PFSK-1 (cell line): ENCODE measurements at regions not wholly inside any gene's neighbourhood (a gene's known extent, or its start where the extent isn't known, plus 50 kb on each side); places are given as distances from the start of the nearest gene placed in this dataset.

Experiments used
- FOXP2 ChIP-seq: optimal IDR thresholded peaks from 2 replicates; pipeline ENCODE3; 2011; ENCODE audit warnings: borderline replicate concordance, control low read depth, inconsistent platforms; ENCODE audit not compliant: insufficient read depth; ENCODE audit errors: extremely low read length, extremely low read depth
- POLR2AphosphoS5 ChIP-seq: IDR thresholded peaks from 2 replicates; pipeline ENCODE4 v1.6.1; 2012; ENCODE audit warnings: low read depth, mild to moderate bottlenecking, control low read depth, low read length, moderate library complexity
- TAF1 ChIP-seq: IDR thresholded peaks from 2 replicates; pipeline ENCODE4 v1.6.1; 2012; ENCODE audit warnings: low read length, control low read depth, borderline replicate concordance; ENCODE audit not compliant: insufficient read depth
- TF ChIP-seq, protein P1 (sequence below), 2 experiments: IDR thresholded peaks; 2 replicates each; pipeline versions ENCODE4 v1.6.1 to v1.8.0; 2011 to 2012; ENCODE audit warnings: low read depth in 2 of 2, low read length in 2 of 2, control low read depth in 1 of 2, inconsistent platforms in 1 of 2, mild to moderate bottlenecking in 1 of 2, moderate library complexity in 1 of 2; ENCODE audit not compliant: insufficient read depth in 1 of 2

DNA sequence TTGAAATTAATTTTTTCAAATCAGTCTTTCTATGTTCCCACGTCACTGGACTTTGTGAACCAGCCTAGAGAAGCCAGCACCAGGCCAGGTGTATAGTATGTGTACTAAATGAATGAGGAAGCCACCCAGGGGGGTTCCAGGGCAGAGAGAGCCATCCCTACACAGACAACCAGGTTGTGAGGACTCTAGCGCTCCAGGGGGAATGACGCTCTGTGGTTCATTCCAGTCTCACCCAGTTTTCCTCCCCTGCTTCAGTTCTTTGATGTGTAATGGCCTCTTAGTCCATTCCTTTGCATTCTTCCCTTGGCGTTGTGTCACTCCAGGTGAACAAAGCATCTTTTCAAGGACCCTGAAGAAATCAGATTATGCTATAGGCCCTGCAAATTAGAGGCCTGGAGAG, 330.6 kb downstream of the NSG2 start:
- TF ChIP-seq, protein P1, sequence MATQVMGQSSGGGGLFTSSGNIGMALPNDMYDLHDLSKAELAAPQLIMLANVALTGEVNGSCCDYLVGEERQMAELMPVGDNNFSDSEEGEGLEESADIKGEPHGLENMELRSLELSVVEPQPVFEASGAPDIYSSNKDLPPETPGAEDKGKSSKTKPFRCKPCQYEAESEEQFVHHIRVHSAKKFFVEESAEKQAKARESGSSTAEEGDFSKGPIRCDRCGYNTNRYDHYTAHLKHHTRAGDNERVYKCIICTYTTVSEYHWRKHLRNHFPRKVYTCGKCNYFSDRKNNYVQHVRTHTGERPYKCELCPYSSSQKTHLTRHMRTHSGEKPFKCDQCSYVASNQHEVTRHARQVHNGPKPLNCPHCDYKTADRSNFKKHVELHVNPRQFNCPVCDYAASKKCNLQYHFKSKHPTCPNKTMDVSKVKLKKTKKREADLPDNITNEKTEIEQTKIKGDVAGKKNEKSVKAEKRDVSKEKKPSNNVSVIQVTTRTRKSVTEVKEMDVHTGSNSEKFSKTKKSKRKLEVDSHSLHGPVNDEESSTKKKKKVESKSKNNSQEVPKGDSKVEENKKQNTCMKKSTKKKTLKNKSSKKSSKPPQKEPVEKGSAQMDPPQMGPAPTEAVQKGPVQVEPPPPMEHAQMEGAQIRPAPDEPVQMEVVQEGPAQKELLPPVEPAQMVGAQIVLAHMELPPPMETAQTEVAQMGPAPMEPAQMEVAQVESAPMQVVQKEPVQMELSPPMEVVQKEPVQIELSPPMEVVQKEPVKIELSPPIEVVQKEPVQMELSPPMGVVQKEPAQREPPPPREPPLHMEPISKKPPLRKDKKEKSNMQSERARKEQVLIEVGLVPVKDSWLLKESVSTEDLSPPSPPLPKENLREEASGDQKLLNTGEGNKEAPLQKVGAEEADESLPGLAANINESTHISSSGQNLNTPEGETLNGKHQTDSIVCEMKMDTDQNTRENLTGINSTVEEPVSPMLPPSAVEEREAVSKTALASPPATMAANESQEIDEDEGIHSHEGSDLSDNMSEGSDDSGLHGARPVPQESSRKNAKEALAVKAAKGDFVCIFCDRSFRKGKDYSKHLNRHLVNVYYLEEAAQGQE (IDR thresholded peaks at IDR 0.05; ENCODE audit: insufficient read depth in 1 of 2, low read depth in 2 of 2, low read length in 2 of 2): no peak
- TF ChIP-seq TAF1 (no peak), POLR2AphosphoS5 (no peak), FOXP2 (no peak)
